ENCODE measurements at regions not wholly inside any gene's neighbourhood (a gene's known extent, or its start where the extent isn't known, plus 50 kb on each side); places are given as distances from the start of the nearest gene placed in this dataset.

DNA sequence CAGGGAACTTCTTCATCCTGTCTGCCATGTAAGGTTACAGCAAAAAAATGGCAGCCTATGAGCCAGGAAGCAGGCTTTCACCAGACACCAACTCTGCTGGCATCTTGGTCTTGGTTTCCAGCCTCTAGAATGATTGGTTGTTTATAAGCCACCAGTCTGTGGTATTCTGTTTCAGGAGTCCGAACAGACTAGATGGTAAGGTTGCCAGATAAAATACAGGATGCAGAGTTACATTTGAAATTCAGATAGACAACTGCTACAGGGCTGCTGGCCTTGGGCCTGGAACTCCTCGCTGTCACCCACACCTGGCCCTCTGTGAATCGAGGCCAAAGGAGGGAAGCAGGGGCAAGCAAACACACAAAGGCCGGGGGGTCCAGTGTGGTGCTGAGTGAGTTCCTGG lies 478.8 kb upstream of the CCL2 start:
- ATAC-seq (ENCODE audit: insufficient read depth, low FRiP score) (no peak), DNase-seq (no peak)
- Histone ChIP-seq H3K27ac (ENCODE audit: low read depth in 1 of 2, low read length in 1 of 2) (no peak overlapping the region), H3K36me3 (ENCODE audit: control insufficient read depth in 4 of 4, insufficient read depth in 4 of 4, low read length in 4 of 4) (no peaks in the 10 kb centered on the region), H3K4me3 (no peak overlapping the region), H3K27me3 (ENCODE audit: control insufficient read depth in 3 of 3, insufficient read depth in 3 of 3, low read length in 2 of 3) (no peaks in the 10 kb centered on the region), H3K4me1 (ENCODE audit: control insufficient read depth in 5 of 5, insufficient read depth in 5 of 5, low read length in 5 of 5) (no peaks in the 10 kb centered on the region), H3K9ac (ENCODE audit: insufficient read depth in 1 of 2, low read length in 2 of 2) (no peak overlapping the region), H3K9me3 (ENCODE audit: control insufficient read depth in 4 of 4, insufficient read depth in 3 of 4, low read length in 3 of 4) (peaks cover 0 to 2% (median 0%) of the 10 kb centered on the region in 4 donors)
- 79% methylated on average over 4 of the region's 4 CpGs for WGBS, 2 donors
- TF ChIP-seq, protein P1, sequence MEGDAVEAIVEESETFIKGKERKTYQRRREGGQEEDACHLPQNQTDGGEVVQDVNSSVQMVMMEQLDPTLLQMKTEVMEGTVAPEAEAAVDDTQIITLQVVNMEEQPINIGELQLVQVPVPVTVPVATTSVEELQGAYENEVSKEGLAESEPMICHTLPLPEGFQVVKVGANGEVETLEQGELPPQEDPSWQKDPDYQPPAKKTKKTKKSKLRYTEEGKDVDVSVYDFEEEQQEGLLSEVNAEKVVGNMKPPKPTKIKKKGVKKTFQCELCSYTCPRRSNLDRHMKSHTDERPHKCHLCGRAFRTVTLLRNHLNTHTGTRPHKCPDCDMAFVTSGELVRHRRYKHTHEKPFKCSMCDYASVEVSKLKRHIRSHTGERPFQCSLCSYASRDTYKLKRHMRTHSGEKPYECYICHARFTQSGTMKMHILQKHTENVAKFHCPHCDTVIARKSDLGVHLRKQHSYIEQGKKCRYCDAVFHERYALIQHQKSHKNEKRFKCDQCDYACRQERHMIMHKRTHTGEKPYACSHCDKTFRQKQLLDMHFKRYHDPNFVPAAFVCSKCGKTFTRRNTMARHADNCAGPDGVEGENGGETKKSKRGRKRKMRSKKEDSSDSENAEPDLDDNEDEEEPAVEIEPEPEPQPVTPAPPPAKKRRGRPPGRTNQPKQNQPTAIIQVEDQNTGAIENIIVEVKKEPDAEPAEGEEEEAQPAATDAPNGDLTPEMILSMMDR (IDR thresholded peaks at IDR 0.05; ENCODE audit: control extremely low read depth, extremely low read depth), result no peak

DNA sequence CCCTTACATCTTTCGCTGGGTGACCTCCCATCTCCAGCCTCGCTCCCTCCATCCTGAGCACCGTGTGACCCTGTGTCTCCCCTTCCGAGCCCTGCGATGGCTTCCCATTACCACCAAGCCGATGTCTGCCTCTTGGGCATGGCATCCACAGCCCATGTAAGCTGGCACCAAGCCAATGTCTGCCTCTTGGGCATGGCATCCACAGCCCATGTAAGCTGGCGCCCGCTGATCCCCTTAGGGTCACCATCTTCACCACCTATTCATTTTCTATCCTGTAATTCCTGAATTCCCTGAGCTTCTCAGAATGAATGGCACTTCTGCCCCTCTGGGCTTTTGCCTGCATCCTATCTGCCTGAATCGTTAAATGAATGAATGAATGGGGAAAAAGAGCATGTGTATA lies 478.2 kb upstream of the CCL2 start:
- peaks cover 0 to 2% (median 0%) of the 10 kb centered on the region in 4 donors for H3K9me3 ChIP-seq (ENCODE audit: control insufficient read depth in 4 of 4, insufficient read depth in 3 of 4, low read length in 3 of 4)
- TF ChIP-seq, protein P1 (IDR thresholded peaks at IDR 0.05; ENCODE audit: control extremely low read depth, extremely low read depth), result no peak
- WGBS, 2 donors, result 93 to 95% methylated on average over 9 of the region's 9 CpGs
- no peak for ATAC-seq (ENCODE audit: insufficient read depth, low FRiP score)
- peaks cover 0 to 4% (median 0%) of the 10 kb centered on the region in 3 donors for H3K27me3 ChIP-seq (ENCODE audit: control insufficient read depth in 3 of 3, insufficient read depth in 3 of 3, low read length in 2 of 3)
- H3K4me1 ChIP-seq (ENCODE audit: control insufficient read depth in 5 of 5, insufficient read depth in 5 of 5, low read length in 5 of 5), result no peaks in the 10 kb centered on the region
- no peak overlapping the region for H3K27ac ChIP-seq (ENCODE audit: low read depth in 1 of 2, low read length in 1 of 2)
- no peak for DNase-seq
- H3K4me3 ChIP-seq, result no peak overlapping the region
- H3K36me3 ChIP-seq (ENCODE audit: control insufficient read depth in 4 of 4, insufficient read depth in 4 of 4, low read length in 4 of 4), result no peaks in the 10 kb centered on the region
- no peak overlapping the region for H3K9ac ChIP-seq (ENCODE audit: insufficient read depth in 1 of 2, low read length in 2 of 2)

DNA sequence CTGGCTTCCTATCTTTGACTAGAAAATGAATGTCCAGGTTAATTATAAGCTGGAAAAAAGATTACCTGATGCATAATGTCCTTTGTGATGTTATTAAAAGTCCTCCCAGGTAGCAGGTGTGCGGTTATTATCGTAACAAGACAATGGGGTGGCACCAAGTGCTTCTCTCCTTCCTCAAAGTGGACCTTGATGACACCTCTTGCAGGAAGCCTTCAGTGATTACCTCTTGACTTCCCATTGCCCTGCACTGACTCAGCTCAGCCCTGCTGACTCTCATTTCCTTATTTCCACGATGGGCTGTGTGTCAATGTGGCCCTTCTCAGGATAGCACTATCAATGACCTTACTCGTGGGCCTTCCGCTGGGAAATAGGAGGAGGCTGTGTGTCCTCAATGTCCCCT lies 477.4 kb upstream of the CCL2 start:
- Histone ChIP-seq H3K27ac (ENCODE audit: low read depth in 1 of 2, low read length in 1 of 2) (no peak overlapping the region), H3K9ac (ENCODE audit: insufficient read depth in 1 of 2, low read length in 2 of 2) (no peak overlapping the region), H3K9me3 (ENCODE audit: control insufficient read depth in 4 of 4, insufficient read depth in 3 of 4, low read length in 3 of 4) (peaks cover 0 to 2% (median 0%) of the 10 kb centered on the region in 4 donors), H3K4me1 (ENCODE audit: control insufficient read depth in 5 of 5, insufficient read depth in 5 of 5, low read length in 5 of 5) (no peaks in the 10 kb centered on the region), H3K4me3 (no peak overlapping the region), H3K27me3 (ENCODE audit: control insufficient read depth in 3 of 3, insufficient read depth in 3 of 3, low read length in 2 of 3) (peaks cover 0 to 4% (median 0%) of the 10 kb centered on the region in 3 donors), H3K36me3 (ENCODE audit: control insufficient read depth in 4 of 4, insufficient read depth in 4 of 4, low read length in 4 of 4) (no peaks in the 10 kb centered on the region)
- WGBS, 2 donors, result 80 to 85% methylated on average over 5 of the region's 5 CpGs
- DNase-seq (no peak), ATAC-seq (ENCODE audit: insufficient read depth, low FRiP score) (no peak)
- TF ChIP-seq, protein P1 (IDR thresholded peaks at IDR 0.05; ENCODE audit: control extremely low read depth, extremely low read depth), result no peak

Measured in lung (tissue), 11 donors.